H9 (cell line): ENCODE measurements at regions not wholly inside any gene's neighbourhood (a gene's known extent, or its start where the extent isn't known, plus 50 kb on each side); places are given as distances from the start of the nearest gene placed in this dataset.

Experiments used
- DNase-seq: peaks from one replicate; pipeline ENCODE4 v3.0.0-alpha.2; 2017
- H2AFZ ChIP-seq: one replicate; pipeline ENCODE4 v1.6.1; 2013; ENCODE audit warnings: mild to moderate bottlenecking, low read length, control low read depth, moderate library complexity
- H2AK5ac ChIP-seq: 2 replicates; pipeline ENCODE4 v1.6.1; 2013; ENCODE audit warnings: low read length, control low read depth, mixed read lengths; ENCODE audit not compliant: insufficient read length
- H2BK120ac ChIP-seq: one replicate; pipeline ENCODE4 v1.6.1; 2013; ENCODE audit warnings: low read depth, mild to moderate bottlenecking, low read length, control low read depth, inconsistent platforms; ENCODE audit not compliant: poor library complexity, severe bottlenecking
- H2BK12ac ChIP-seq: 2 replicates; pipeline ENCODE4 v1.6.1; 2013; ENCODE audit warnings: low read length, control low read depth, mixed read lengths, low read depth; ENCODE audit not compliant: insufficient read length
- H2BK15ac ChIP-seq: 2 replicates; pipeline ENCODE4 v1.6.1; 2013; ENCODE audit warnings: low read depth, low read length, control low read depth
- H2BK20ac ChIP-seq: one replicate; pipeline ENCODE4 v1.6.1; 2013; ENCODE audit warnings: low read depth, mild to moderate bottlenecking, low read length, control low read depth, inconsistent platforms; ENCODE audit not compliant: poor library complexity, severe bottlenecking
- H2BK5ac ChIP-seq: 2 replicates; pipeline ENCODE4 v1.6.1; 2013; ENCODE audit warnings: low read length, control low read depth, mixed read lengths; ENCODE audit not compliant: insufficient read length
- H3K14ac ChIP-seq: 2 replicates; pipeline ENCODE4 v1.6.1; 2013; ENCODE audit warnings: low read length, control low read depth; ENCODE audit not compliant: insufficient read depth
- H3K18ac ChIP-seq: 2 replicates; pipeline ENCODE4 v1.6.1; 2013; ENCODE audit warnings: low read depth, mild to moderate bottlenecking, mixed read lengths, low read length, control low read depth; ENCODE audit not compliant: insufficient read length
- H3K23ac ChIP-seq: 2 replicates; pipeline ENCODE4 v1.6.1; 2013; ENCODE audit warnings: low read length, control low read depth, mixed read lengths, low read depth; ENCODE audit not compliant: insufficient read length
- H3K23me2 ChIP-seq: 2 replicates; pipeline ENCODE4 v1.6.1; 2013; ENCODE audit warnings: low read depth, mild to moderate bottlenecking, mixed read lengths, low read length, control low read depth; ENCODE audit not compliant: insufficient read length, poor library complexity, severe bottlenecking
- H3K27ac ChIP-seq: 2 replicates; pipeline ENCODE4 v1.5.1; 2013; ENCODE audit warnings: low read length, control low read depth, mixed read lengths, low read depth; ENCODE audit not compliant: insufficient read length
- H3K27me3 ChIP-seq: 2 replicates; pipeline ENCODE4 v1.6.1; 2013; ENCODE audit warnings: low read length, control low read depth, inconsistent platforms; ENCODE audit not compliant: insufficient read depth
- H3K4ac ChIP-seq: 2 replicates; pipeline ENCODE4 v1.6.1; 2013; ENCODE audit warnings: low read depth, mild to moderate bottlenecking, control low read depth, inconsistent platforms, low read length, moderate library complexity
- H3K4me1 ChIP-seq: 2 replicates; pipeline ENCODE4 v1.6.1; 2013; ENCODE audit warnings: low read length, control low read depth, inconsistent platforms; ENCODE audit not compliant: insufficient read depth
- H3K4me2 ChIP-seq: 2 replicates; pipeline ENCODE4 v1.6.1; 2013; ENCODE audit warnings: low read length, control low read depth, mixed read lengths; ENCODE audit not compliant: insufficient read length, insufficient read depth
- H3K56ac ChIP-seq: 2 replicates; pipeline ENCODE4 v1.6.1; 2013; ENCODE audit warnings: low read depth, mild to moderate bottlenecking, mixed read lengths, low read length, control low read depth; ENCODE audit not compliant: insufficient read length
- H3K79me1 ChIP-seq: 2 replicates; pipeline ENCODE4 v1.6.1; 2013; ENCODE audit warnings: low read depth, mild to moderate bottlenecking, moderate library complexity, low read length, control low read depth, inconsistent platforms; ENCODE audit not compliant: insufficient read depth, poor library complexity, severe bottlenecking
- H3K79me2 ChIP-seq: 2 replicates; pipeline ENCODE4 v1.6.1; 2013; ENCODE audit warnings: low read length, control low read depth, inconsistent platforms; ENCODE audit not compliant: insufficient read depth
- H3K9ac ChIP-seq: 2 replicates; pipeline ENCODE4 v1.6.1; 2013; ENCODE audit warnings: low read length, control low read depth, mixed read lengths; ENCODE audit not compliant: insufficient read length; ENCODE audit errors: extremely low read depth
- H3K9me3 ChIP-seq: one replicate; pipeline ENCODE4 v1.6.1; 2013; ENCODE audit warnings: low read depth, low read length, inconsistent platforms; ENCODE audit not compliant: control insufficient read depth
- H3T11ph ChIP-seq: one replicate; pipeline ENCODE4 v1.6.1; 2013; ENCODE audit warnings: mild to moderate bottlenecking, low read length, control low read depth, inconsistent platforms
- H4K20me1 ChIP-seq: one replicate; pipeline ENCODE4 v1.6.1; 2013; ENCODE audit not compliant: control insufficient read depth, insufficient read length, insufficient read depth
- H4K5ac ChIP-seq: 2 replicates; pipeline ENCODE4 v1.6.1; 2013; ENCODE audit warnings: low read depth, mild to moderate bottlenecking, mixed read lengths, low read length, control low read depth; ENCODE audit not compliant: insufficient read length
- H4K8ac ChIP-seq: replicated peaks from 2 replicates; pipeline ENCODE4 v1.6.1; 2013; ENCODE audit warnings: low read length, control low read depth, mixed read lengths, low read depth; ENCODE audit not compliant: insufficient read length
- H4K91ac ChIP-seq: 2 replicates; pipeline ENCODE4 v1.6.1; 2013; ENCODE audit warnings: low read depth, mild to moderate bottlenecking, moderate library complexity, mixed read lengths, low read length, control low read depth; ENCODE audit not compliant: insufficient read length
- H3K27ac Mint-ChIP-seq, 3 experiments: 2 replicates in 2 of 3; 3 replicates in 1 of 3; pipeline ENCODE4 v1.8.0; 2020 to 2021; ENCODE audit warnings: mixed read lengths in 3 of 3, mild to moderate bottlenecking in 1 of 3, moderate library complexity in 1 of 3
- H3K27me3 Mint-ChIP-seq: 2 replicates; pipeline ENCODE4 v1.8.0; 2021; ENCODE audit warnings: low read depth, mild to moderate bottlenecking, moderate library complexity, mixed read lengths
- H3K36me3 Mint-ChIP-seq, 3 experiments: 2 replicates in 2 of 3; 3 replicates in 1 of 3; pipeline ENCODE4 v1.8.0; 2020 to 2021; ENCODE audit warnings: low read depth in 3 of 3, mixed read lengths in 3 of 3; ENCODE audit not compliant: insufficient read depth in 1 of 3
- H3K4me1 Mint-ChIP-seq, 2 experiments: 2 replicates each; pipeline ENCODE4 v1.8.0; 2020; ENCODE audit warnings: mixed read lengths in 2 of 2
- H3K4me3 Mint-ChIP-seq, 2 experiments: 2 replicates in 1 of 2; 3 replicates in 1 of 2; pipeline ENCODE4 v1.8.0; 2020 to 2021; ENCODE audit warnings: mild to moderate bottlenecking in 2 of 2, mixed read lengths in 2 of 2, moderate library complexity in 1 of 2
- H3K9me3 Mint-ChIP-seq, 2 experiments: 2 replicates in 1 of 2; 3 replicates in 1 of 2; pipeline ENCODE4 v1.8.0; 2020; ENCODE audit warnings: mild to moderate bottlenecking in 2 of 2, mixed read lengths in 2 of 2, moderate library complexity in 1 of 2
- CTCF ChIP-seq: fragments of 200-600 bp; sonication (generic); conservative IDR thresholded peaks from 3 replicates; pipeline ENCODE4 v1.8.0; 2021; ENCODE audit warnings: antibody characterized with exemption, mild to moderate bottlenecking
- WGBS: extraction: QIAGEN DNeasy Blood & Tissue Kit; methylation state at CpG from one replicate; pipeline ENCODE4 v1.1.7; 2013; ENCODE audit warnings: missing lambda C conversion rate, low lambda C conversion rate, mixed read lengths; ENCODE audit not compliant: insufficient read length; ENCODE audit errors: extremely low coverage; 5-methylcytosine and 5-hydroxymethylcytosine counted together

- Mint-ChIP-seq H3K4me3 (no peak overlapping the region), H3K4me1 (peaks cover 5 to 6% of the 10 kb centered on the region in 2 experiments), H3K27me3 (no peaks in the 10 kb centered on the region; the same call in 1 of the 2 replicates), H3K27ac (no peak overlapping the region; a peak in 1 of 7 replicates), H3K36me3 (no peaks in the 10 kb centered on the region), H3K9me3 (no peaks in the 10 kb centered on the region; a peak in 1 of 5 replicates)
- no peak overlapping the region for H3T11ph ChIP-seq
- WGBS, result no CpG with 5 or more reads among the region's 2 CpGs
- no peak overlapping the region for H3K4ac ChIP-seq
- no peak overlapping the region for H3K18ac ChIP-seq
- H2BK20ac ChIP-seq, result no peak overlapping the region
- H2BK12ac ChIP-seq, result no peak overlapping the region
- no peak overlapping the region for H4K91ac ChIP-seq
- H3K23me2 ChIP-seq, result no peaks in the 10 kb centered on the region
- H2BK5ac ChIP-seq, result no peak overlapping the region
- no peaks in the 10 kb centered on the region for H3K9me3 ChIP-seq
- TF ChIP-seq CTCF, result no peak
- no peaks in the 10 kb centered on the region; the same call in 1 of the 2 replicates for H3K4me1 ChIP-seq
- H3K79me2 ChIP-seq, result no peaks in the 10 kb centered on the region
- no peak overlapping the region for H4K8ac ChIP-seq
- H3K9ac ChIP-seq, result no peak overlapping the region
- H2BK15ac ChIP-seq, result no peak overlapping the region
- H2BK120ac ChIP-seq, result no peak overlapping the region
- H3K4me2 ChIP-seq, result no peak overlapping the region
- H3K79me1 ChIP-seq, result no peaks in the 10 kb centered on the region
- no peak for DNase-seq
- H3K23ac ChIP-seq, result no peak overlapping the region
- no peak overlapping the region for H4K5ac ChIP-seq
- H3K14ac ChIP-seq, result no peak overlapping the region
- no peak overlapping the region for H3K56ac ChIP-seq
- no peaks in the 10 kb centered on the region for H4K20me1 ChIP-seq
- no peak overlapping the region for H3K27ac ChIP-seq
- H3K27me3 ChIP-seq, result no peaks in the 10 kb centered on the region
- no peak overlapping the region for H2AFZ ChIP-seq
- H2AK5ac ChIP-seq, result no peak overlapping the region
Observed at GRCh38 chr12:92010368-92010767, 135.3 kb downstream of the BTG1 start.
